DOHH2 (cell line): ENCODE measurements at regions not wholly inside any gene's neighbourhood (a gene's known extent, or its start where the extent isn't known, plus 50 kb on each side); places are given as distances from the start of the nearest gene placed in this dataset.

Experiments
- H3F3A ChIP-seq: fragments of 200-600 bp; sonication (generic), shearing (Covaris generic); 2 replicates; pipeline ENCODE4 v1.6.0; 2016; ENCODE audit warnings: antibody characterized with exemption, mild to moderate bottlenecking; ENCODE audit not compliant: control insufficient read depth, insufficient read depth
- H3K27ac ChIP-seq: fragments of 200-600 bp; sonication (generic); 2 replicates; pipeline ENCODE4 v1.5.1; 2014; ENCODE audit warnings: low read depth, mild to moderate bottlenecking, low read length, moderate library complexity
- H3K27me3 ChIP-seq: fragments of 200-600 bp; sonication (generic); 2 replicates; pipeline ENCODE4 v1.6.1; 2014; ENCODE audit warnings: mild to moderate bottlenecking, low read length, mixed read lengths; ENCODE audit not compliant: control insufficient read depth
- H3K36me3 ChIP-seq: fragments of 200-600 bp; sonication (generic); 2 replicates; pipeline ENCODE4 v1.6.1; 2014; ENCODE audit warnings: mild to moderate bottlenecking, low read length, moderate library complexity, mixed read lengths; ENCODE audit not compliant: control insufficient read depth
- H3K4me1 ChIP-seq: fragments of 200-600 bp; sonication (generic); 2 replicates; pipeline ENCODE4 v1.6.1; 2014; ENCODE audit warnings: mild to moderate bottlenecking, low read length, mixed read lengths; ENCODE audit not compliant: control insufficient read depth
- H3K4me2 ChIP-seq: fragments of 200-600 bp; sonication (generic); 2 replicates; pipeline ENCODE4 v1.6.0; 2014; ENCODE audit warnings: mild to moderate bottlenecking, low read length, moderate library complexity
- H3K4me3 ChIP-seq: fragments of 200-600 bp; sonication (generic); 2 replicates; pipeline ENCODE4 v1.5.1; 2014; ENCODE audit warnings: mild to moderate bottlenecking, low read length, mixed read lengths
- H3K79me2 ChIP-seq: fragments of 200-600 bp; sonication (generic); 2 replicates; pipeline ENCODE4 v1.6.1; 2014; ENCODE audit warnings: mild to moderate bottlenecking, low read length, mixed read lengths; ENCODE audit not compliant: control insufficient read depth
- H3K9me2 ChIP-seq: fragments of 200-600 bp; sonication (generic); replicated peaks from 2 replicates; pipeline ENCODE4 v1.6.1; 2014; ENCODE audit warnings: mild to moderate bottlenecking, low read length, mixed read lengths; ENCODE audit not compliant: control insufficient read depth
- H3K9me3 ChIP-seq: fragments of 200-600 bp; sonication (generic); 2 replicates; pipeline ENCODE4 v1.6.1; 2014; ENCODE audit warnings: antibody characterized with exemption, low read length, mixed read lengths; ENCODE audit not compliant: control insufficient read depth, insufficient read depth
- H4K20me1 ChIP-seq: fragments of 200-600 bp; sonication (generic); 2 replicates; pipeline ENCODE4 v1.6.0; 2014; ENCODE audit warnings: low read depth, mild to moderate bottlenecking, antibody characterized with exemption, low read length, moderate library complexity; ENCODE audit not compliant: control insufficient read depth, insufficient read depth
- CTCF ChIP-seq: fragments of 200-600 bp; sonication (generic); IDR thresholded peaks from one replicate; pipeline ENCODE4 v1.5.1; 2014; ENCODE audit warnings: antibody characterized with exemption, mild to moderate bottlenecking, low read depth, low read length; ENCODE audit not compliant: poor library complexity, severe bottlenecking
- EZH2phosphoT487 ChIP-seq: fragments of 200-600 bp; sonication (generic); IDR thresholded peaks from 2 replicates; pipeline ENCODE4 v1.6.1; 2017; ENCODE audit warnings: borderline replicate concordance, mild to moderate bottlenecking, antibody characterized with exemption, low read length, moderate library complexity, mixed read lengths

- Histone ChIP-seq H3K4me1 (no peaks in the 10 kb centered on the region), H3K4me3 (no peak overlapping the region), H3F3A (no peaks in the 10 kb centered on the region), H4K20me1 (no peaks in the 10 kb centered on the region), H3K36me3 (no peaks in the 10 kb centered on the region), H3K9me2 (no peaks in the 10 kb centered on the region), H3K9me3 (no peaks in the 10 kb centered on the region), H3K27ac (no peak overlapping the region), H3K27me3 (no peaks in the 10 kb centered on the region), H3K79me2 (no peaks in the 10 kb centered on the region), H3K4me2 (no peak overlapping the region)
- TF ChIP-seq CTCF (no peak), EZH2phosphoT487 (no peak)
These were observed 122.4 kb upstream of the NMUR2 start for GRCh38 chr5:152527358-152528052.

- H3K27me3 ChIP-seq = no peaks in the 10 kb centered on the region
These were observed 124.4 kb upstream of the NMUR2 start for GRCh38 chr5:152529440-152529839.

GRCh38 chr5:152532714-152533113, 127.6 kb upstream of the NMUR2 start:
- no peak overlapping the region for H3K4me2 ChIP-seq
- no peaks in the 10 kb centered on the region for H4K20me1 ChIP-seq
- no peaks in the 10 kb centered on the region for H3K79me2 ChIP-seq
- H3K9me2 ChIP-seq = no peaks in the 10 kb centered on the region
- TF ChIP-seq EZH2phosphoT487 (no peak), CTCF (peak; percentile 45)
- H3K27ac ChIP-seq = no peak overlapping the region
- H3K36me3 ChIP-seq = no peaks in the 10 kb centered on the region
- H3K27me3 ChIP-seq = no peaks in the 10 kb centered on the region
- H3K4me1 ChIP-seq = no peaks in the 10 kb centered on the region
- no peak overlapping the region for H3K4me3 ChIP-seq
- H3F3A ChIP-seq = no peaks in the 10 kb centered on the region
- H3K9me3 ChIP-seq = no peaks in the 10 kb centered on the region

More at GRCh38 chr5:152529440-152529839, 124.4 kb upstream of the NMUR2 start:
- Histone ChIP-seq H4K20me1 (no peaks in the 10 kb centered on the region), H3K36me3 (no peaks in the 10 kb centered on the region), H3K9me2 (no peaks in the 10 kb centered on the region), H3K4me3 (no peak overlapping the region), H3K4me2 (no peak overlapping the region), H3F3A (no peaks in the 10 kb centered on the region), H3K9me3 (no peaks in the 10 kb centered on the region), H3K27ac (no peak overlapping the region), H3K79me2 (no peaks in the 10 kb centered on the region), H3K4me1 (no peaks in the 10 kb centered on the region)
- TF ChIP-seq EZH2phosphoT487 = no peak
- no peak for TF ChIP-seq CTCF
